Activated naive CD8-positive, alpha-beta T cell (primary cell): ENCODE measurements at regions not wholly inside any gene's neighbourhood (a gene's known extent, or its start where the extent isn't known, plus 50 kb on each side); places are given as distances from the start of the nearest gene placed in this dataset.
"Not testable (repeated sequence)": the region's sequence is repeated elsewhere in the genome, so short reads cannot be mapped to it uniquely, and the experiment has no call there.

Experiments
- H3K27ac Mint-ChIP-seq: one replicate; pipeline ENCODE4 v1.8.0; 2021; ENCODE audit warnings: mixed read lengths
- H3K27me3 Mint-ChIP-seq: one replicate; pipeline ENCODE4 v1.8.0; 2021; ENCODE audit warnings: mixed read lengths
- H3K36me3 Mint-ChIP-seq: one replicate; pipeline ENCODE4 v1.8.0; 2021; ENCODE audit warnings: mixed read lengths
- H3K4me1 Mint-ChIP-seq: one replicate; pipeline ENCODE4 v1.8.0; 2021; ENCODE audit warnings: low read depth, mixed read lengths
- H3K4me3 Mint-ChIP-seq: one replicate; pipeline ENCODE4 v1.8.0; 2021; ENCODE audit warnings: mild to moderate bottlenecking, mixed read lengths
- H3K9me3 Mint-ChIP-seq: one replicate; pipeline ENCODE4 v1.8.0; 2021; ENCODE audit warnings: low read depth, mixed read lengths

GRCh38 chr14:105896961-105897724 lies 370.8 kb downstream of the TMEM121 start:
- H3K4me1 Mint-ChIP-seq, H3K9me3 Mint-ChIP-seq, H3K36me3 Mint-ChIP-seq, H3K4me3 Mint-ChIP-seq, H3K27me3 Mint-ChIP-seq: not testable (repeated sequence)
- H3K27ac Mint-ChIP-seq = peak overlapping the region; percentile 23

GRCh38 chr14:105897725-105898113 lies 371.3 kb downstream of the TMEM121 start:
- H3K27ac Mint-ChIP-seq = no peak overlapping the region
- H3K4me3 Mint-ChIP-seq = no peak overlapping the region
- H3K27me3 Mint-ChIP-seq = no peaks in the 10 kb centered on the region

GRCh38 chr14:105898482-105899010 lies 372.2 kb downstream of the TMEM121 start:
- no peaks in the 10 kb centered on the region for H3K9me3 Mint-ChIP-seq
- no peak overlapping the region for H3K4me3 Mint-ChIP-seq
- no peaks in the 10 kb centered on the region for H3K27me3 Mint-ChIP-seq
- H3K4me1 Mint-ChIP-seq = peaks cover 6% of the 10 kb centered on the region
- H3K27ac Mint-ChIP-seq = no peak overlapping the region
- no peaks in the 10 kb centered on the region for H3K36me3 Mint-ChIP-seq

More at GRCh38 chr14:105897725-105898113, 371.3 kb downstream of the TMEM121 start:
- Mint-ChIP-seq H3K4me1 (peaks cover 6% of the 10 kb centered on the region), H3K9me3 (no peaks in the 10 kb centered on the region), H3K36me3 (no peaks in the 10 kb centered on the region)

GRCh38 chr14:105899071-105899641 lies 372.8 kb downstream of the TMEM121 start:
- Mint-ChIP-seq H3K27me3 (no peaks in the 10 kb centered on the region), H3K4me3 (no peak overlapping the region), H3K36me3 (no peaks in the 10 kb centered on the region), H3K27ac (no peak overlapping the region), H3K4me1 (peaks cover 6% of the 10 kb centered on the region), H3K9me3 (no peaks in the 10 kb centered on the region)

- H3K27ac Mint-ChIP-seq = no peak overlapping the region
- H3K4me1 Mint-ChIP-seq = peaks cover 6% of the 10 kb centered on the region
- H3K9me3 Mint-ChIP-seq = no peaks in the 10 kb centered on the region
- H3K36me3 Mint-ChIP-seq = no peaks in the 10 kb centered on the region
- H3K4me3 Mint-ChIP-seq = no peak overlapping the region
- H3K27me3 Mint-ChIP-seq = no peaks in the 10 kb centered on the region
Measured at GRCh38 chr14:105899657-105900397, 373.4 kb downstream of the TMEM121 start.

- Mint-ChIP-seq H3K36me3 (no peaks in the 10 kb centered on the region), H3K27ac (no peak overlapping the region), H3K4me3 (no peak overlapping the region), H3K27me3 (no peaks in the 10 kb centered on the region), H3K9me3 (no peaks in the 10 kb centered on the region), H3K4me1 (peaks cover 6% of the 10 kb centered on the region)
Measured at GRCh38 chr14:105900398-105901160, 374.2 kb downstream of the TMEM121 start.

- H3K27me3 Mint-ChIP-seq = peaks cover 3% of the 10 kb centered on the region
- no peak overlapping the region for H3K27ac Mint-ChIP-seq
- H3K4me3 Mint-ChIP-seq = no peak overlapping the region
- H3K36me3 Mint-ChIP-seq = no peaks in the 10 kb centered on the region
- no peaks in the 10 kb centered on the region for H3K9me3 Mint-ChIP-seq
- H3K4me1 Mint-ChIP-seq = peaks cover 6% of the 10 kb centered on the region
Measured at GRCh38 chr14:105901226-105901625, 374.8 kb downstream of the TMEM121 start.

GRCh38 chr14:105902131-105902898 lies 375.9 kb downstream of the TMEM121 start:
- Mint-ChIP-seq H3K9me3 (no peaks in the 10 kb centered on the region), H3K4me3 (no peak overlapping the region), H3K27me3 (peaks cover 3% of the 10 kb centered on the region), H3K27ac (no peak overlapping the region), H3K36me3 (no peaks in the 10 kb centered on the region), H3K4me1 (no peaks in the 10 kb centered on the region)

GRCh38 chr14:105902899-105903165 lies 376.4 kb downstream of the TMEM121 start:
- H3K36me3 Mint-ChIP-seq, H3K9me3 Mint-ChIP-seq, H3K27ac Mint-ChIP-seq, H3K27me3 Mint-ChIP-seq, H3K4me3 Mint-ChIP-seq, H3K4me1 Mint-ChIP-seq: not testable (repeated sequence)

GRCh38 chr14:105903971-105904370 lies 377.6 kb downstream of the TMEM121 start:
- H3K27me3 Mint-ChIP-seq = peaks cover 3% of the 10 kb centered on the region
- no peaks in the 10 kb centered on the region for H3K36me3 Mint-ChIP-seq
- no peaks in the 10 kb centered on the region for H3K9me3 Mint-ChIP-seq
- no peaks in the 10 kb centered on the region for H3K4me1 Mint-ChIP-seq
- no peak overlapping the region for H3K4me3 Mint-ChIP-seq
- no peak overlapping the region for H3K27ac Mint-ChIP-seq

GRCh38 chr14:105904379-105904778 lies 378.0 kb downstream of the TMEM121 start:
- H3K9me3 Mint-ChIP-seq = no peaks in the 10 kb centered on the region

GRCh38 chr14:105905456-105905855 lies 379.1 kb downstream of the TMEM121 start:
- no peak overlapping the region for H3K27ac Mint-ChIP-seq
- H3K27me3 Mint-ChIP-seq = peaks cover 3% of the 10 kb centered on the region
- H3K4me1 Mint-ChIP-seq = no peaks in the 10 kb centered on the region
- no peaks in the 10 kb centered on the region for H3K9me3 Mint-ChIP-seq
- no peak overlapping the region for H3K4me3 Mint-ChIP-seq
- H3K36me3 Mint-ChIP-seq = no peaks in the 10 kb centered on the region

More at GRCh38 chr14:105904379-105904778, 378.0 kb downstream of the TMEM121 start:
- Mint-ChIP-seq H3K27me3 (peaks cover 3% of the 10 kb centered on the region), H3K4me1 (no peaks in the 10 kb centered on the region), H3K4me3 (no peak overlapping the region), H3K27ac (no peak overlapping the region), H3K36me3 (no peaks in the 10 kb centered on the region)

- Mint-ChIP-seq H3K9me3 (no peaks in the 10 kb centered on the region), H3K27me3 (peaks cover 3% of the 10 kb centered on the region), H3K36me3 (no peaks in the 10 kb centered on the region), H3K27ac (no peak overlapping the region), H3K4me3 (no peak overlapping the region), H3K4me1 (no peaks in the 10 kb centered on the region)
Measured at GRCh38 chr14:105907276-105907675, 380.9 kb downstream of the TMEM121 start.

- Mint-ChIP-seq H3K4me3 (no peak overlapping the region), H3K4me1 (no peaks in the 10 kb centered on the region), H3K36me3 (no peaks in the 10 kb centered on the region), H3K27me3 (peaks cover 3% of the 10 kb centered on the region), H3K9me3 (no peaks in the 10 kb centered on the region), H3K27ac (no peak overlapping the region)
Measured at GRCh38 chr14:105908006-105908405, 381.6 kb downstream of the TMEM121 start.
